B cell (primary cell): ENCODE measurements at regions not wholly inside any gene's neighbourhood (a gene's known extent, or its start where the extent isn't known, plus 50 kb on each side); places are given as distances from the start of the nearest gene placed in this dataset.

Experiments
- CTCF ChIP-seq: fragments of 200-600 bp; IDR thresholded peaks from one replicate; pipeline ENCODE4 v1.8.0; 2022; ENCODE audit warnings: antibody characterized with exemption, mild to moderate bottlenecking
- EZH2 ChIP-seq: IDR thresholded peaks from 2 replicates; pipeline ENCODE4 v1.6.1; 2012; ENCODE audit warnings: borderline replicate concordance, low read depth, mild to moderate bottlenecking, moderate library complexity, low read length; ENCODE audit not compliant: insufficient read depth, poor library complexity, severe bottlenecking

GRCh38 chr19:33947265-33947964, 150.7 kb downstream of the KCTD15 start:
- no peak for TF ChIP-seq CTCF
- TF ChIP-seq EZH2: no peak
